ENCODE measurements at regions not wholly inside any gene's neighbourhood (a gene's known extent, or its start where the extent isn't known, plus 50 kb on each side); places are given as distances from the start of the nearest gene placed in this dataset.

DNA sequence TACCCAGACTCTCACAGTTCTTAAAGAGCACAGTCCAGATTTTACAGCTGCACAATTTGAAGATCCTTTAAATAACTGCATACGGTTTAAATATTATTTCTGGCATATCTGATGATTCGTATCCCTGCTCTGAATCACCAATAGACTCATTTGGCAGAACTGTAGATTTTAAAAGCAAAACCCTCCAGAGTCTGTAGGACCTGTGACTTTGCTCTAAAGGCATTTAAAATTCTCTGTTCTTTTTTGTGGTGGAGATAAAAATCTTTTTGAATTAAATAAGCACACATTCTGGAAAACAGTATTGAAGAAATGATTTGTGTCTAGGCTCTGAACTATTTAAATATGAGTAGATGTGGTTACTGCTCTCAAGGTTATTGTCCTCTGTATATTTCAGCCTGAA is 246.2 kb upstream of the PITX2 start:
- TF ChIP-seq EZH2 (IDR thresholded peaks at IDR 0.05; ENCODE audit: borderline replicate concordance, insufficient read depth, low read depth, low read length, poor library complexity, severe bottlenecking): no peak
- TF ChIP-seq, protein P1, sequence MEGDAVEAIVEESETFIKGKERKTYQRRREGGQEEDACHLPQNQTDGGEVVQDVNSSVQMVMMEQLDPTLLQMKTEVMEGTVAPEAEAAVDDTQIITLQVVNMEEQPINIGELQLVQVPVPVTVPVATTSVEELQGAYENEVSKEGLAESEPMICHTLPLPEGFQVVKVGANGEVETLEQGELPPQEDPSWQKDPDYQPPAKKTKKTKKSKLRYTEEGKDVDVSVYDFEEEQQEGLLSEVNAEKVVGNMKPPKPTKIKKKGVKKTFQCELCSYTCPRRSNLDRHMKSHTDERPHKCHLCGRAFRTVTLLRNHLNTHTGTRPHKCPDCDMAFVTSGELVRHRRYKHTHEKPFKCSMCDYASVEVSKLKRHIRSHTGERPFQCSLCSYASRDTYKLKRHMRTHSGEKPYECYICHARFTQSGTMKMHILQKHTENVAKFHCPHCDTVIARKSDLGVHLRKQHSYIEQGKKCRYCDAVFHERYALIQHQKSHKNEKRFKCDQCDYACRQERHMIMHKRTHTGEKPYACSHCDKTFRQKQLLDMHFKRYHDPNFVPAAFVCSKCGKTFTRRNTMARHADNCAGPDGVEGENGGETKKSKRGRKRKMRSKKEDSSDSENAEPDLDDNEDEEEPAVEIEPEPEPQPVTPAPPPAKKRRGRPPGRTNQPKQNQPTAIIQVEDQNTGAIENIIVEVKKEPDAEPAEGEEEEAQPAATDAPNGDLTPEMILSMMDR (IDR thresholded peaks at IDR 0.05): no peak

Measured in B cell (primary cell).